ENCODE measurements at regions not wholly inside any gene's neighbourhood (a gene's known extent, or its start where the extent isn't known, plus 50 kb on each side); places are given as distances from the start of the nearest gene placed in this dataset.

GRCh38 chr10:125289461-125289860 is 129.1 kb upstream of the CTBP2 start:
- DNase-seq (ENCODE audit: low spot score in 2 of 2) (no peak), FAIRE-seq (no peak)

DNA sequence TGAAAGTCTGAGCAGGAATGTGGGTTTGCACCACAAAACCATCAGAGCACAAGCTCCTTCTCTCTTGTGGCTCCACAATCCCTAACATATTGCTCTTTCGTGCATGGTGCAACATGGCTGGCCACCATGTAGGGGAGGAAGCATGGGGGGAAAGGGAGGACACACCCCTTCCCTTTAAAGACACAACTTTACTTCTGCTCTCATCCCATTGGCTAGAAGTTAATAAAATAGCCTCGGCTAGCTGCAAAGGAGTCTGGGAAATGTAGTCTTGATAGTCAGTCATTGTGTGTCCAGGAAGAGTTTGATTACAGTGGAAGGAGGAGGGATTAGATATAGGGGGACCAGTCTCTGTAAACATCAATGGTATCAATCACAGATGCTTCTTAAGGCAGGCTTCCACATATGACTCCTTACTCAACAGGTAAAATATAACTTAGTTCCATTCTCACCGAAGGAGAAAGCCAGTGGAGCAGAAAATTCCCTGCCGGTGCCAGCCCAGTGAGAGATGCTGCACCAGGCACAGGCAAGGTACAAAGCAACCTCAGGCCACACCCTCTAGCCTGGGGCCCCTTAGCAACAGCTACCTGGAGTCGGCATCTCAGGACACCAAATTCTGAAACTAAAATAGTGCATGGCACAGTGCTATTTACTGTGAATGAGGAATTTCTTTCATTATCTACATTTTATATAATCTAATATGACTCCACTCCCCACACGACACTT is 124.7 kb upstream of the CTBP2 start:
- DNase-seq (ENCODE audit: low spot score in 2 of 2) (no peak), FAIRE-seq (no peak)

GRCh38 chr10:125283836-125284614 is 123.7 kb upstream of the CTBP2 start:
- FAIRE-seq, result no peak

GRCh38 chr10:125283191-125283835 is 123.0 kb upstream of the CTBP2 start:
- no peak for DNase-seq (ENCODE audit: low spot score in 2 of 2)
- FAIRE-seq, result no peak

More at GRCh38 chr10:125283836-125284614, 123.7 kb upstream of the CTBP2 start:
- no peak for DNase-seq (ENCODE audit: low spot score in 2 of 2)

DNA sequence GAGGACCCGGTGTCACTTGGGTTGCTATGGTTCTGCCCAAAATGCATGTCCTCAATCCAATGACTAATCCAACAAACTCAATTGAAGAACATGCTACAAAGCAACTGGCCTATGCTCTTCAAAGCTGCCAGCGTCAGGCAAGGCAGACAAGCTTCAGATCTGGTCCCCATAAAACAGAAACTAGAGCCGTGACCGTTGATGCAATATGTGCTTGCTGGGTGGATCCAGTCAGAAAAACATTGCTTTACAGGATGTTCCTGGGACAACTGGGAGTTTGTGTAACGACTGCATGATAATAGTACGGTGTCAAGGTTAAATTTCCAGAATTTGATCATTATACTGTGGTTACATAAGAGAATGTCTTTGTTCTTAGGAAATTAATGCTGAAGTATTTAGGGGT is 120.7 kb upstream of the CTBP2 start:
- DNase-seq (ENCODE audit: low spot score in 2 of 2), result no peak
- FAIRE-seq, result no peak

DNA sequence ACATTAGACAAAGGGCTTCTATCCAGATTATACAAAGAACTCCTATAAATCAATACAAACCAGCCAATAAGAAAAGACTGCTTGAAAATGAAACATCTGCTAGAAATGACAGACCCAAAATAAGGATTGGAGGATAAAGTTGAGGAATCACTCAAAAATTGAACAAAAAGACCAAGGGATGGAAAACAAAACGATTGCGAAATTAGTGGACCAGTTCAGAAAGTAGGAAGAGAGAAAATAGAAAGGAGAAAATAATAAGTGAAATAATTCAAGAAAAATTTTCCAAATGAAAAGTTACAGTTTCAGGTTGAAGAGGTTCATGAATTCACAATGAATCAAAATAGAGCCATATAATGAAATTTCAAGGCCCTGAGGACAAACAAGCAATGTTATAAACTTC is 115.8 kb upstream of the CTBP2 start:
- DNase-seq (ENCODE audit: low spot score in 2 of 2) (no peak), FAIRE-seq (no peak)

DNA sequence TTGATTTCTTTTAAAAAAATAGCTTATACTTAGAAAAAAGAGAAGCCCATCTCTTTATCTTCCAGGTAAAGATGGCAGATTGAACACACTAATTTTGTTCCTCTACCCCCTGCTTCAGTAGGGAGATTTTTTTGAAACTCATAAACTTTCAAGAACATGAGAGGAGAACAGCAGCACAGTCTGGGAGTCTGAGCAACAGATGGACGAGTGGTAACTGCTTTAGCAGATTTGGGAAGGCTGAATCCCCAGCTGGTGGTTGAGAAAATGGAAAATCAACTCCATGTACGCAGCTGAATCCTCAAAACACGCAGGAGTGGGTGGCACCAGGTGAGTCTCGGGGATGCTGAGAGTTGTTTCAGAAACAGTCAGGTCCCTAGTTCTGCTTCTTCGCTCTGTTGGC is 114.6 kb upstream of the CTBP2 start:
- FAIRE-seq, result no peak
- no peak for DNase-seq (ENCODE audit: low spot score in 2 of 2)

DNA sequence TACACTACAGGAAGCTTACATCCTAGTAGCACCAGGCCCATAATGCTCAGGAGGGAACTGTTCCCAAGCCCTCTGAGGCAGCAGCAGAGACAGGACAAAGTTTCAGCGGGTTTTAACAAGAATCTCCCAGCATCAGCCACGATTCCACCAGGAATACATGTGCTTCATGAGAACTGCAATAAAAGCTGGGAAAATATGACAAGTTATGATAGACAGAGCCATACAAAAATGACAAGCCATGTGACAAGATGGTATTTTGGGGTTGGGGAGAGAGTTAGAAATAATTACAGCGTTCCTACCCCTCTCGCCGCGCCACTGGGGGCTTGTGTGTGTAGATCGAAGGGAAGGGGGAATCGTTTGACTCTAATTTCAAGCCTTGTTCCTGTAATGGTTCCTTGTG is 112.7 kb upstream of the CTBP2 start:
- DNase-seq (ENCODE audit: low spot score in 2 of 2) (no peak), FAIRE-seq (no peak)

DNA sequence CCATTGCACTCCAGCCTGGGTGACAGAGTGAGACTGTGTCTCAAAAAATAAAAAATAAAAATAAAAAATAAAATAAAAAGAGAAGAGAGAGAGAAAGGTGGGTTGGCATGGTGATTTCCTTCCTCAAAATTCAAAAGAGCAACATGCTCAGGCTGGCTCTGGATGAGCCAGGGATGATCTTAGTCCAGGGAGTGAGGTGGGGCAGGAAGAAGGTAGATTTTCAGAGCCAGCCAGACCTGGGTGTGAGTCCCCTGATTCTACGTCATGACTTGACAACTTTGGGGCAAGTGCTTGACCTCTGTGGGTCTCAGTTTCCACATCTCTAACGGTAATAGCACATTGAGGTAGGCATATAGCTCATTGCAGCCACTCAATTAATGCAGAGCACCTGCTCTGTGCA is 109.4 kb upstream of the CTBP2 start:
- FAIRE-seq (no peak), DNase-seq (ENCODE audit: low spot score in 2 of 2) (no peak)

DNA sequence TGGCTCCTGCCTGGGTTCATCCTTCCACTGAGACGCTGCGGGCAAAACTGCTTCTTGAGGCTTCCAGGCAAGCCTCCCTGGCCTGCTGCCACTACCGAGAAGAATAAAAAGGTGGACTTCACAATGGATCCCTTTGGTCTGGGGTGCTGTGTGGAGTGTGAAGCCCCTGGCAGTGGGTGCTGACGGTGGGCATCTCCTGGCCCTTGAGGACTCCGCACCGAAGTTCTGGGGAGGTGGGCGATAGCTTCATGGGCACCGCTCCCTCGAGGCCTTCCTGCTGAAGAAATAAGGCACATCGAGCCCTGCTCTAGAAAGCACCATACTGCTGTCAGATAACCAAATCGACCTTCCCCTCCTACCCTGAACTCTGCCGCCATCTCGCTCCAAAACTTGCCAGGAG is 106.6 kb upstream of the CTBP2 start:
- FAIRE-seq, result no peak
- no peak for DNase-seq (ENCODE audit: low spot score in 2 of 2)

DNA sequence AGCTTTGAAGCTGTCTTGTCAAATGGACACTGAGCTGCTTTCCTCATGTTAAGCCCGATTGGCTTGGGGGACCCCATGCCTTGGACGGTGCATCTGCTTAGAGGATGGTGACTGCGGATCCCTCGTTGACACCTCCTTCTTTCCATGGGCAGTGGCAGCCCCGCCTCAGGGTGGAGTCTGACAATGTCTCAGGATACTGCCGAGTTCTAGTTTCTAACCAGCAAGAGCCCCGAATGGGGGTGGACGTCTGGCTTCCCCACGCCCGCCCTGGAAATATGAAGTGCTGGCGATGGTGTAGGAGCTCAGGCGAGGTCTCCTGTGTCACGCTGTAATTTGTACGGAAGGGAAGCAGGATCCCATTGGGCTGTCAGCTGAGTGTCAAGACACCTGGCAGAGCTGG is 106.2 kb upstream of the CTBP2 start:
- FAIRE-seq (no peak), DNase-seq (ENCODE audit: low spot score in 2 of 2) (no peak)

DNA sequence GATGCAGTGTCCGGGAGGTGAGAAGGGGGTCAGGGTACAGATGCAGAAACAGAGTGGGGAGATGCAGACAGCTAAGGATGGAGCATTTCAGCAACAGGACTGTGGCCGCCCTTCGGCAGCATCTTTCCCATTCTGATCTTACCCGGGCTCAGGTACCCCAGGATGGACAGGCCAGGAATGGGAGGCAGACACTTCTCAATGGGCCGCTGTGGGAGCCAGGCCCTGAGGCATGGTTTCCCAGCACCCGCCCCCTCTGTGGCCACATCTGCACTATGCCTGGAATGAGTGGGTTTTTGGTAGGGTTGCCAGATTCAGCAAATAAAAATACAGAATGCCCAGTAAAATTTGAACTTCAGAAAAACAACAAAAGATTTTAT is 105.2 kb upstream of the CTBP2 start:
- FAIRE-seq, result no peak
- no peak for DNase-seq (ENCODE audit: low spot score in 2 of 2)

- no peak for DNase-seq (ENCODE audit: low spot score in 2 of 2)
- FAIRE-seq, result no peak
Observed at GRCh38 chr10:125264757-125265578, 104.6 kb upstream of the CTBP2 start.

DNA sequence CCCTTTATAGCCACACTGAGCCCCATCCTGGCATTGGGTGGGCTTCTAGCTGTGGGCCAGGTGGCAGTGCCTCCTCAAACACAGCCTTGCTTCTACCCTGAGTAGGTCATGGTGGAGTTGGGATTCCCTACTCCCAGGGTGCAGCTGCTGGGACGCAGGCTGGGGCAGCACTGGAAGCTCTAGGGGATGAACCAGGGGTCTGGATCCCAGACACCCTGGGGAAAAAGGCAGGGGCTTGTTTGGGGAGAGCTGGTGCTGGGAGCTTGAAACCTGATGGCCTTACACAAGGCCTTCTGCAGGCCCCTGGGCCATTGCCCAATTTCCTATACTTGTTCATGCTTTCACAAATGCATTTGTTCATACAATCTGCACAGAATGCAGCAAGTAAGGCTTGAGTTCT is 103.7 kb upstream of the CTBP2 start:
- FAIRE-seq, result no peak

DNA sequence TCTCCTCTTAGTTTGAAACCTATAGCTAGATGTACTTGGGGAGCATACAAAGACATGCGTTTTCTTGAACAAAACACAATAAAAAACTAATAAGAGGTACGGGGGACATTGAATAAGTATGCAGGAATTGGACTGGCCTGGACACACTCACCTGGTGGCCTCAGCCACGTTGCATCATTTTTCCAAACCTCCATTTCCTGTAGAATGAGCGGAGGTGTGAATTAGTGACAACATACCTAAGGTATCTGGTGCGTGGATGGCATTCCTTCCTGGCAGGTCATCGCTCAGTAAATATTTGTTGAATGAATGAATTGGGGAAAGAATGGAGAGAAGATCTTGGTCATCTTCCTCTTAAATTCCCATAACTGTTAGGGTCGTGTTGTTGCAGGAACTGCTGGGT is 103.2 kb upstream of the CTBP2 start:
- FAIRE-seq, result no peak
- DNase-seq (ENCODE audit: low spot score in 2 of 2), result no peak

More for the DNA sequence above, 103.7 kb upstream of the CTBP2 start:
- DNase-seq (ENCODE audit: low spot score in 2 of 2), result no peak

- FAIRE-seq (no peak), DNase-seq (ENCODE audit: low spot score in 2 of 2) (no peak)
Observed at GRCh38 chr10:125262920-125263319, 102.6 kb upstream of the CTBP2 start.

- no peak for FAIRE-seq
- DNase-seq (ENCODE audit: low spot score in 2 of 2), result no peak
Observed at GRCh38 chr10:125262409-125262808, 102.0 kb upstream of the CTBP2 start.

GRCh38 chr10:125261491-125262186 is 101.3 kb upstream of the CTBP2 start:
- FAIRE-seq, result no peak
- DNase-seq (ENCODE audit: low spot score in 2 of 2), result no peak

- FAIRE-seq (no peak), DNase-seq (ENCODE audit: low spot score in 2 of 2) (no peak)
Observed at GRCh38 chr10:125260260-125260659, 99.9 kb upstream of the CTBP2 start.

- FAIRE-seq, result no peak
- DNase-seq (ENCODE audit: low spot score in 2 of 2), result no peak
Observed at GRCh38 chr10:125259651-125260050, 99.3 kb upstream of the CTBP2 start.

Measured in frontal cortex (tissue), 3 donors.